ENCODE measurements at regions not wholly inside any gene's neighbourhood (a gene's known extent, or its start where the extent isn't known, plus 50 kb on each side); places are given as distances from the start of the nearest gene placed in this dataset.
A peak's percentile ranks its signal among the peaks of the same experiment; 100 is the strongest.

DNA sequence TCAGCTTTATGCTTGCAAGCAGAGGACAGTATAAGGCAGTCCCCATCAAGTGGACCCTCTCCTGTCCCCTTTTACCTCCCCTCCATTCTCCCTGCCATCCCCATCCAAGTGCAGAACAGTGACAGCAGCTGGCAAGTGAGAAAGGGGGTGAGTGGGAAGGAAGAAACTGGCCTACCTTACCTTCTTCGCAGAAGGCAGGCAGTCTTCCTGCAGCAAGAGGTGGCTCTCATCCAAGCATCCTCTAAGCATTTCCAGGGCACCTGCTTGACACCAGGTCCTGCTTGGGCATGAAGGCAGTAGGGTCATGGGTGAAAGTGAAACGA, 77.3 kb upstream of the SH3PXD2B start:
- peaks cover 0 to 7% of the 10 kb centered on the region in 2 donors for H3K4me1 ChIP-seq (ENCODE audit: control insufficient read depth in 2 of 2, insufficient read depth in 1 of 2, low read depth in 1 of 2, low read length in 2 of 2)
- H3K36me3 ChIP-seq (replicated peaks in 1 of 2; ENCODE audit: control insufficient read depth in 2 of 2, insufficient read depth in 2 of 2, low read length in 2 of 2) = no peaks in the 10 kb centered on the region
- no peak overlapping the region for H3K18ac ChIP-seq (ENCODE audit: low read length)
- peaks cover 0 to 13% (median 0%) of the 10 kb centered on the region in 3 experiments for H3K27me3 ChIP-seq (ENCODE audit: control insufficient read depth in 3 of 3, insufficient read depth in 3 of 3, low read depth in 1 of 3, low read length in 3 of 3)
- no peaks in the 10 kb centered on the region for H3K79me1 ChIP-seq (ENCODE audit: low read depth, low read length)
- no peak overlapping the region for H3K4ac ChIP-seq (ENCODE audit: low read length)
- no peak overlapping the region for H2AFZ ChIP-seq (ENCODE audit: low read length)
- H3K4me3 ChIP-seq (ENCODE audit: low read length in 2 of 2) = no peak overlapping the region
- no peak overlapping the region for H3K23ac ChIP-seq (ENCODE audit: low read depth, low read length, poor library complexity)
- no peak overlapping the region for H3K4me2 ChIP-seq (ENCODE audit: insufficient read depth, low read length, poor library complexity, severe bottlenecking)
- WGBS, 2 donors (ENCODE audit: extremely low coverage in 2 of 2, insufficient read length in 2 of 2, insufficient replicate concordance in 1 of 2) = no CpG with 5 or more reads among the region's 2 CpGs
- H3K9ac ChIP-seq (ENCODE audit: low read depth, low read length, poor library complexity) = no peak overlapping the region
- no peak overlapping the region for H2BK5ac ChIP-seq (ENCODE audit: low read length)
- H2AK5ac ChIP-seq (ENCODE audit: low read depth, low read length) = no peak overlapping the region
- H2BK120ac ChIP-seq (ENCODE audit: low read depth, low read length) = no peak overlapping the region
- H3K9me3 ChIP-seq (replicated peaks in 1 of 2; ENCODE audit: control insufficient read depth in 2 of 2, insufficient read depth in 1 of 2, low read depth in 1 of 2, low read length in 2 of 2) = no peaks in the 10 kb centered on the region
- DNase-seq (ENCODE audit: low spot score) = no peak
- no peak overlapping the region for H3K27ac ChIP-seq (replicated peaks; ENCODE audit: low read length)
- no peak overlapping the region for H3K14ac ChIP-seq (ENCODE audit: low read length)
- H2BK15ac ChIP-seq (ENCODE audit: low read length) = no peak overlapping the region
- no peak overlapping the region for H4K91ac ChIP-seq (ENCODE audit: low read depth, low read length, poor library complexity)
- H4K8ac ChIP-seq (ENCODE audit: low read depth, low read length) = no peak overlapping the region
- no peak overlapping the region for H2BK12ac ChIP-seq (ENCODE audit: low read length)

- Histone ChIP-seq H3K9me3 (replicated peaks in 1 of 2; ENCODE audit: control insufficient read depth in 2 of 2, insufficient read depth in 1 of 2, low read depth in 1 of 2, low read length in 2 of 2) (no peaks in the 10 kb centered on the region), H3K27ac (replicated peaks; ENCODE audit: low read length) (no peak overlapping the region), H3K23ac (ENCODE audit: low read depth, low read length, poor library complexity) (no peak overlapping the region), H3K4me3 (ENCODE audit: low read length in 2 of 2) (no peak overlapping the region), H2BK5ac (ENCODE audit: low read length) (no peak overlapping the region), H3K36me3 (replicated peaks in 1 of 2; ENCODE audit: control insufficient read depth in 2 of 2, insufficient read depth in 2 of 2, low read length in 2 of 2) (no peaks in the 10 kb centered on the region), H3K4ac (ENCODE audit: low read length) (no peak overlapping the region), H3K4me2 (ENCODE audit: insufficient read depth, low read length, poor library complexity, severe bottlenecking) (no peak overlapping the region), H3K4me1 (ENCODE audit: control insufficient read depth in 2 of 2, insufficient read depth in 1 of 2, low read depth in 1 of 2, low read length in 2 of 2) (peaks cover 0 to 7% of the 10 kb centered on the region in 2 donors), H3K18ac (ENCODE audit: low read length) (no peak overlapping the region), H2BK15ac (ENCODE audit: low read length) (no peak overlapping the region), H2BK12ac (ENCODE audit: low read length) (no peak overlapping the region), H4K91ac (ENCODE audit: low read depth, low read length, poor library complexity) (no peak overlapping the region), H3K14ac (ENCODE audit: low read length) (no peak overlapping the region), H3K27me3 (ENCODE audit: control insufficient read depth in 3 of 3, insufficient read depth in 3 of 3, low read depth in 1 of 3, low read length in 3 of 3) (peaks cover 0 to 16% (median 0%) of the 10 kb centered on the region in 3 experiments), H3K79me1 (ENCODE audit: low read depth, low read length) (no peaks in the 10 kb centered on the region), H2AK5ac (ENCODE audit: low read depth, low read length) (no peak overlapping the region), H4K8ac (ENCODE audit: low read depth, low read length) (no peak overlapping the region), H3K9ac (ENCODE audit: low read depth, low read length, poor library complexity) (no peak overlapping the region), H2AFZ (ENCODE audit: low read length) (no peak overlapping the region), H2BK120ac (ENCODE audit: low read depth, low read length) (no peak overlapping the region)
- DNase-seq (ENCODE audit: low spot score) = no peak
- no CpG with 5 or more reads among the region's 13 CpGs for WGBS, 2 donors (ENCODE audit: extremely low coverage in 2 of 2, insufficient read length in 2 of 2, insufficient replicate concordance in 1 of 2)
These were observed 76.8 kb upstream of the SH3PXD2B start for GRCh38 chr5:172530878-172531703.

GRCh38 chr5:172530406-172530805, 76.1 kb upstream of the SH3PXD2B start:
- Histone ChIP-seq H4K8ac (ENCODE audit: low read depth, low read length) (peak overlapping the region; percentile 54), H2BK5ac (ENCODE audit: low read length) (no peak overlapping the region), H2BK120ac (ENCODE audit: low read depth, low read length) (no peak overlapping the region), H3K9me3 (replicated peaks in 1 of 2; ENCODE audit: control insufficient read depth in 2 of 2, insufficient read depth in 1 of 2, low read depth in 1 of 2, low read length in 2 of 2) (no peaks in the 10 kb centered on the region), H3K27ac (replicated peaks; ENCODE audit: low read length) (no peak overlapping the region), H3K4me3 (ENCODE audit: low read length in 2 of 2) (no peak overlapping the region), H3K4ac (ENCODE audit: low read length) (no peak overlapping the region), H2BK15ac (ENCODE audit: low read length) (no peak overlapping the region), H3K79me1 (ENCODE audit: low read depth, low read length) (no peaks in the 10 kb centered on the region), H2AFZ (ENCODE audit: low read length) (no peak overlapping the region), H4K91ac (ENCODE audit: low read depth, low read length, poor library complexity) (no peak overlapping the region), H3K9ac (ENCODE audit: low read depth, low read length, poor library complexity) (no peak overlapping the region), H2BK12ac (ENCODE audit: low read length) (no peak overlapping the region), H3K23ac (ENCODE audit: low read depth, low read length, poor library complexity) (no peak overlapping the region), H2AK5ac (ENCODE audit: low read depth, low read length) (no peak overlapping the region), H3K4me2 (ENCODE audit: insufficient read depth, low read length, poor library complexity, severe bottlenecking) (no peak overlapping the region), H3K14ac (ENCODE audit: low read length) (no peak overlapping the region), H3K18ac (ENCODE audit: low read length) (no peak overlapping the region), H3K4me1 (ENCODE audit: control insufficient read depth in 2 of 2, insufficient read depth in 1 of 2, low read depth in 1 of 2, low read length in 2 of 2) (peaks cover 0 to 7% of the 10 kb centered on the region in 2 donors), H3K27me3 (ENCODE audit: control insufficient read depth in 3 of 3, insufficient read depth in 3 of 3, low read depth in 1 of 3, low read length in 3 of 3) (peaks cover 0 to 16% (median 0%) of the 10 kb centered on the region in 3 experiments), H3K36me3 (replicated peaks in 1 of 2; ENCODE audit: control insufficient read depth in 2 of 2, insufficient read depth in 2 of 2, low read length in 2 of 2) (no peaks in the 10 kb centered on the region)
- DNase-seq (ENCODE audit: low spot score) = no peak
- WGBS, 2 donors (ENCODE audit: extremely low coverage in 2 of 2, insufficient read length in 2 of 2, insufficient replicate concordance in 1 of 2) = no CpG with 5 or more reads among the region's 8 CpGs

DNA sequence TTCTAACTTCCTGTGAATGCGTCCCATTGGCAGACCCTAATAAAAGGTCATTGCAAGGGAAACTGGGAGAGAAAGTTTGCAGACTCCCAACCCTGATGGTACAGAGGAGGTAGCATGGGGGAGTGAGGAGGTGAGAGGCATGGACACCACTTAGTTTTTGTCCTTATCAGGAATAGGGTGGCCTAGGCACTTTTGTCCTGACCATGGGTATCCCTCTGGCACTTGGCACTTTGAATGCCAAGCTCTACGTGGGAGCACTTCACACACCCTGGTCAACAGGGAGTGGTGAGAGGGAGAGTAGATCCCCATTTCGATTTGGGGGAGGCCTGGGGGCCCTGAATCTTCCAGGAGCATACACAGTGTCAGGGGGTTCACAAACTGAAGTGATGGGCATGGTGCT, 75.6 kb upstream of the SH3PXD2B start:
- no peaks in the 10 kb centered on the region for H3K9me3 ChIP-seq (replicated peaks in 1 of 2; ENCODE audit: control insufficient read depth in 2 of 2, insufficient read depth in 1 of 2, low read depth in 1 of 2, low read length in 2 of 2)
- H3K4me1 ChIP-seq (ENCODE audit: control insufficient read depth in 2 of 2, insufficient read depth in 1 of 2, low read depth in 1 of 2, low read length in 2 of 2) = peaks cover 0 to 6% of the 10 kb centered on the region in 2 donors
- no peaks in the 10 kb centered on the region for H3K36me3 ChIP-seq (replicated peaks in 1 of 2; ENCODE audit: control insufficient read depth in 2 of 2, insufficient read depth in 2 of 2, low read length in 2 of 2)
- no peak overlapping the region for H2BK5ac ChIP-seq (ENCODE audit: low read length)
- H3K4ac ChIP-seq (ENCODE audit: low read length) = no peak overlapping the region
- H2BK12ac ChIP-seq (ENCODE audit: low read length) = no peak overlapping the region
- no peak overlapping the region for H3K9ac ChIP-seq (ENCODE audit: low read depth, low read length, poor library complexity)
- H3K4me3 ChIP-seq (ENCODE audit: low read length in 2 of 2) = no peak overlapping the region
- H2BK15ac ChIP-seq (ENCODE audit: low read length) = no peak overlapping the region
- H3K27ac ChIP-seq (replicated peaks; ENCODE audit: low read length) = no peak overlapping the region
- no peak overlapping the region for H3K23ac ChIP-seq (ENCODE audit: low read depth, low read length, poor library complexity)
- H3K27me3 ChIP-seq (ENCODE audit: control insufficient read depth in 3 of 3, insufficient read depth in 3 of 3, low read depth in 1 of 3, low read length in 3 of 3) = peaks cover 0 to 16% (median 0%) of the 10 kb centered on the region in 3 experiments
- no peak overlapping the region for H3K4me2 ChIP-seq (ENCODE audit: insufficient read depth, low read length, poor library complexity, severe bottlenecking)
- no peak for DNase-seq (ENCODE audit: low spot score)
- no CpG with 5 or more reads among the region's 3 CpGs for WGBS, 2 donors (ENCODE audit: extremely low coverage in 2 of 2, insufficient read length in 2 of 2, insufficient replicate concordance in 1 of 2)
- no peaks in the 10 kb centered on the region for H3K79me1 ChIP-seq (ENCODE audit: low read depth, low read length)
- H3K18ac ChIP-seq (ENCODE audit: low read length) = no peak overlapping the region
- H2AFZ ChIP-seq (ENCODE audit: low read length) = no peak overlapping the region
- no peak overlapping the region for H2BK120ac ChIP-seq (ENCODE audit: low read depth, low read length)
- H4K91ac ChIP-seq (ENCODE audit: low read depth, low read length, poor library complexity) = no peak overlapping the region
- H4K8ac ChIP-seq (ENCODE audit: low read depth, low read length) = no peak overlapping the region
- no peak overlapping the region for H3K14ac ChIP-seq (ENCODE audit: low read length)
- H2AK5ac ChIP-seq (ENCODE audit: low read depth, low read length) = no peak overlapping the region

Measured in neuronal stem cell (in vitro differentiated cells).